Peyer's patch (tissue), 4 donors: ENCODE measurements at regions not wholly inside any gene's neighbourhood (a gene's known extent, or its start where the extent isn't known, plus 50 kb on each side); places are given as distances from the start of the nearest gene placed in this dataset.

Experiments
- POLR2A ChIP-seq, 2 donors: fragments of 450-650 bp; IDR thresholded peaks; one replicate each; pipeline ENCODE4 v1.5.1; 2017; ENCODE audit warnings: antibody characterized with exemption in 2 of 2, mild to moderate bottlenecking in 2 of 2, moderate library complexity in 2 of 2
- TF ChIP-seq, protein P1 (sequence below), 6 experiments: fragments of 450-650 bp in 4 of 6; fragments of 200-600 bp in 2 of 6; sonication (generic) in 1 of 6; IDR thresholded peaks; one replicate each; pipeline ENCODE4 v1.5.1; 2017 to 2019; ENCODE audit warnings: antibody characterized with exemption in 6 of 6, mild to moderate bottlenecking in 3 of 6, moderate library complexity in 1 of 6

DNA sequence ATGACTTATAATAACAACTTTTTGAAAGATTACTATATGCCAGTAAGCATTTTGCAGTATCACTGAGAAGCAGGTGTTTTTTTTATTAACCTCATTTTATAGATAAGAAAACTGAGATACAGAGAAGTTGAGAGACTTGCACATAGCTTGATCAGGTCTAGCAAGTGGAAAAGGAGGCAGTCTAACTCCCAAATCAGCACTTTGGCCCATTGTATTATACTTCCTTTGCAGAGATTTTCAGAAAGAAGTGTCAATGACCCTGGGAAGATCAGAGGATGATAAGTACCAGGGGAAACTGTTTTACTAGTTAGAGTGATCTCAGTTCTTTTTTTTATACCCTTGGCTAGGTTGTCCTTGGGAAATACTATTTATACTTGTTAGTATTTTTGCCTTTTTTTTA, 358.7 kb downstream of the SQOR start:
- TF ChIP-seq, protein P1, sequence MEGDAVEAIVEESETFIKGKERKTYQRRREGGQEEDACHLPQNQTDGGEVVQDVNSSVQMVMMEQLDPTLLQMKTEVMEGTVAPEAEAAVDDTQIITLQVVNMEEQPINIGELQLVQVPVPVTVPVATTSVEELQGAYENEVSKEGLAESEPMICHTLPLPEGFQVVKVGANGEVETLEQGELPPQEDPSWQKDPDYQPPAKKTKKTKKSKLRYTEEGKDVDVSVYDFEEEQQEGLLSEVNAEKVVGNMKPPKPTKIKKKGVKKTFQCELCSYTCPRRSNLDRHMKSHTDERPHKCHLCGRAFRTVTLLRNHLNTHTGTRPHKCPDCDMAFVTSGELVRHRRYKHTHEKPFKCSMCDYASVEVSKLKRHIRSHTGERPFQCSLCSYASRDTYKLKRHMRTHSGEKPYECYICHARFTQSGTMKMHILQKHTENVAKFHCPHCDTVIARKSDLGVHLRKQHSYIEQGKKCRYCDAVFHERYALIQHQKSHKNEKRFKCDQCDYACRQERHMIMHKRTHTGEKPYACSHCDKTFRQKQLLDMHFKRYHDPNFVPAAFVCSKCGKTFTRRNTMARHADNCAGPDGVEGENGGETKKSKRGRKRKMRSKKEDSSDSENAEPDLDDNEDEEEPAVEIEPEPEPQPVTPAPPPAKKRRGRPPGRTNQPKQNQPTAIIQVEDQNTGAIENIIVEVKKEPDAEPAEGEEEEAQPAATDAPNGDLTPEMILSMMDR (IDR thresholded peaks at IDR 0.05), result no peak
- no peak for TF ChIP-seq POLR2A (IDR thresholded peaks at IDR 0.05)
